ENCODE measurements at regions not wholly inside any gene's neighbourhood (a gene's known extent, or its start where the extent isn't known, plus 50 kb on each side); places are given as distances from the start of the nearest gene placed in this dataset.

- Histone ChIP-seq H3K4me3 (ENCODE audit: low read depth in 1 of 3, low read length in 3 of 3) (no peak overlapping the region), H3K9me3 (ENCODE audit: control insufficient read depth in 2 of 2, insufficient read depth in 1 of 2, low read depth in 1 of 2, low read length in 1 of 2) (peaks cover 0 to 3% of the 10 kb centered on the region in 2 donors), H3K36me3 (ENCODE audit: control insufficient read depth in 3 of 3, insufficient read depth in 2 of 3, low read depth in 1 of 3, low read length in 3 of 3) (no peaks in the 10 kb centered on the region), H3K4me1 (ENCODE audit: control insufficient read depth in 3 of 3, insufficient read depth in 2 of 3, low read depth in 1 of 3, low read length in 2 of 3) (no peaks in the 10 kb centered on the region), H3K27ac (ENCODE audit: low read depth in 1 of 3, low read length in 2 of 3) (no peak overlapping the region), H3K27me3 (ENCODE audit: control insufficient read depth in 3 of 3, insufficient read depth in 3 of 3, low read length in 3 of 3) (no peaks in the 10 kb centered on the region)
- no peak for FAIRE-seq
- WGBS, 3 donors = 52 to 67% (median 64%) methylated on average over 5 of the region's 5 CpGs
- no peak for DNase-seq
Measured at GRCh38 chr13:109468123-109468522, 318.3 kb downstream of the IRS2 start.

- peaks cover 0 to 3% of the 10 kb centered on the region in 2 donors for H3K9me3 ChIP-seq (ENCODE audit: control insufficient read depth in 2 of 2, insufficient read depth in 1 of 2, low read depth in 1 of 2, low read length in 1 of 2)
- H3K4me1 ChIP-seq (ENCODE audit: control insufficient read depth in 3 of 3, insufficient read depth in 2 of 3, low read depth in 1 of 3, low read length in 2 of 3) = no peaks in the 10 kb centered on the region
- no peaks in the 10 kb centered on the region for H3K36me3 ChIP-seq (ENCODE audit: control insufficient read depth in 3 of 3, insufficient read depth in 2 of 3, low read depth in 1 of 3, low read length in 3 of 3)
- no peak overlapping the region for H3K27ac ChIP-seq (ENCODE audit: low read depth in 1 of 3, low read length in 2 of 3)
- WGBS, 3 donors = 7 to 66% (median 8%) methylated on average over 2 of the region's 2 CpGs
- no peak overlapping the region for H3K4me3 ChIP-seq (ENCODE audit: low read depth in 1 of 3, low read length in 3 of 3)
- H3K27me3 ChIP-seq (ENCODE audit: control insufficient read depth in 3 of 3, insufficient read depth in 3 of 3, low read length in 3 of 3) = no peaks in the 10 kb centered on the region
- FAIRE-seq (no peak), DNase-seq (no peak)
Measured at GRCh38 chr13:109465148-109465547, 321.2 kb downstream of the IRS2 start.

- Histone ChIP-seq H3K36me3 (ENCODE audit: control insufficient read depth in 3 of 3, insufficient read depth in 2 of 3, low read depth in 1 of 3, low read length in 3 of 3) (no peaks in the 10 kb centered on the region), H3K27me3 (ENCODE audit: control insufficient read depth in 3 of 3, insufficient read depth in 3 of 3, low read length in 3 of 3) (no peaks in the 10 kb centered on the region), H3K27ac (ENCODE audit: low read depth in 1 of 3, low read length in 2 of 3) (no peak overlapping the region), H3K4me1 (ENCODE audit: control insufficient read depth in 3 of 3, insufficient read depth in 2 of 3, low read depth in 1 of 3, low read length in 2 of 3) (no peaks in the 10 kb centered on the region), H3K9me3 (ENCODE audit: control insufficient read depth in 2 of 2, insufficient read depth in 1 of 2, low read depth in 1 of 2, low read length in 1 of 2) (peaks cover 0 to 6% of the 10 kb centered on the region in 2 donors), H3K4me3 (ENCODE audit: low read depth in 1 of 3, low read length in 3 of 3) (no peak overlapping the region)
- DNase-seq (no peak), FAIRE-seq (no peak)
- WGBS, 3 donors = 71 to 91% (median 82%) methylated on average over 4 of the region's 4 CpGs
Measured at GRCh38 chr13:109454167-109454917, 332.0 kb downstream of the IRS2 start.

GRCh38 chr13:109451726-109452125, 334.7 kb downstream of the IRS2 start:
- no peak overlapping the region for H3K4me3 ChIP-seq (ENCODE audit: low read depth in 1 of 3, low read length in 3 of 3)
- 58 to 67% (median 59%) methylated on average over 2 of the region's 2 CpGs for WGBS, 3 donors

GRCh38 chr13:109448629-109449028, 337.8 kb downstream of the IRS2 start:
- Histone ChIP-seq H3K36me3 (ENCODE audit: control insufficient read depth in 3 of 3, insufficient read depth in 2 of 3, low read depth in 1 of 3, low read length in 3 of 3) (no peaks in the 10 kb centered on the region), H3K4me1 (ENCODE audit: control insufficient read depth in 3 of 3, insufficient read depth in 2 of 3, low read depth in 1 of 3, low read length in 2 of 3) (no peaks in the 10 kb centered on the region), H3K27ac (ENCODE audit: low read depth in 1 of 3, low read length in 2 of 3) (no peak overlapping the region), H3K9me3 (ENCODE audit: control insufficient read depth in 2 of 2, insufficient read depth in 1 of 2, low read depth in 1 of 2, low read length in 1 of 2) (peaks cover 0 to 6% of the 10 kb centered on the region in 2 donors), H3K4me3 (ENCODE audit: low read depth in 1 of 3, low read length in 3 of 3) (no peak overlapping the region), H3K27me3 (ENCODE audit: control insufficient read depth in 3 of 3, insufficient read depth in 3 of 3, low read length in 3 of 3) (no peaks in the 10 kb centered on the region)
- no peak for FAIRE-seq
- WGBS, 3 donors = 82 to 90% (median 89%) methylated on average over 8 of the region's 8 CpGs
- no peak for DNase-seq

More at GRCh38 chr13:109451726-109452125, 334.7 kb downstream of the IRS2 start:
- Histone ChIP-seq H3K9me3 (ENCODE audit: control insufficient read depth in 2 of 2, insufficient read depth in 1 of 2, low read depth in 1 of 2, low read length in 1 of 2) (peaks cover 0 to 6% of the 10 kb centered on the region in 2 donors), H3K36me3 (ENCODE audit: control insufficient read depth in 3 of 3, insufficient read depth in 2 of 3, low read depth in 1 of 3, low read length in 3 of 3) (no peaks in the 10 kb centered on the region), H3K27me3 (ENCODE audit: control insufficient read depth in 3 of 3, insufficient read depth in 3 of 3, low read length in 3 of 3) (no peaks in the 10 kb centered on the region), H3K4me1 (ENCODE audit: control insufficient read depth in 3 of 3, insufficient read depth in 2 of 3, low read depth in 1 of 3, low read length in 2 of 3) (no peaks in the 10 kb centered on the region), H3K27ac (ENCODE audit: low read depth in 1 of 3, low read length in 2 of 3) (no peak overlapping the region)
- no peak for DNase-seq
- no peak for FAIRE-seq

GRCh38 chr13:109447667-109448066, 338.7 kb downstream of the IRS2 start:
- FAIRE-seq (no peak), DNase-seq (no peak)
- H3K36me3 ChIP-seq (ENCODE audit: control insufficient read depth in 3 of 3, insufficient read depth in 2 of 3, low read depth in 1 of 3, low read length in 3 of 3) = no peaks in the 10 kb centered on the region
- 70 to 84% (median 76%) methylated on average over 4 of the region's 4 CpGs for WGBS, 3 donors
- no peak overlapping the region for H3K27ac ChIP-seq (ENCODE audit: low read depth in 1 of 3, low read length in 2 of 3)
- no peaks in the 10 kb centered on the region for H3K4me1 ChIP-seq (ENCODE audit: control insufficient read depth in 3 of 3, insufficient read depth in 2 of 3, low read depth in 1 of 3, low read length in 2 of 3)
- H3K9me3 ChIP-seq (ENCODE audit: control insufficient read depth in 2 of 2, insufficient read depth in 1 of 2, low read depth in 1 of 2, low read length in 1 of 2) = no peaks in the 10 kb centered on the region
- no peaks in the 10 kb centered on the region for H3K27me3 ChIP-seq (ENCODE audit: control insufficient read depth in 3 of 3, insufficient read depth in 3 of 3, low read length in 3 of 3)
- no peak overlapping the region for H3K4me3 ChIP-seq (ENCODE audit: low read depth in 1 of 3, low read length in 3 of 3)

GRCh38 chr13:109440320-109440719, 346.1 kb downstream of the IRS2 start:
- no peak overlapping the region for H3K27ac ChIP-seq (ENCODE audit: low read depth in 1 of 3, low read length in 2 of 3)
- no peak for FAIRE-seq
- H3K27me3 ChIP-seq (ENCODE audit: control insufficient read depth in 3 of 3, insufficient read depth in 3 of 3, low read length in 3 of 3) = no peaks in the 10 kb centered on the region
- no peak for DNase-seq
- peaks cover 0 to 3% (median 0%) of the 10 kb centered on the region in 3 donors for H3K4me1 ChIP-seq (ENCODE audit: control insufficient read depth in 3 of 3, insufficient read depth in 2 of 3, low read depth in 1 of 3, low read length in 2 of 3)
- H3K4me3 ChIP-seq (ENCODE audit: low read depth in 1 of 3, low read length in 3 of 3) = no peak overlapping the region
- WGBS, 3 donors = 80 to 86% (median 82%) methylated on average over 4 of the region's 4 CpGs
- no peaks in the 10 kb centered on the region for H3K36me3 ChIP-seq (ENCODE audit: control insufficient read depth in 3 of 3, insufficient read depth in 2 of 3, low read depth in 1 of 3, low read length in 3 of 3)
- H3K9me3 ChIP-seq (ENCODE audit: control insufficient read depth in 2 of 2, insufficient read depth in 1 of 2, low read depth in 1 of 2, low read length in 1 of 2) = no peaks in the 10 kb centered on the region

GRCh38 chr13:109439813-109440212, 346.6 kb downstream of the IRS2 start:
- 90 to 94% (median 91%) methylated on average over 6 of the region's 6 CpGs for WGBS, 3 donors
- peaks cover 0 to 3% (median 0%) of the 10 kb centered on the region in 3 donors for H3K4me1 ChIP-seq (ENCODE audit: control insufficient read depth in 3 of 3, insufficient read depth in 2 of 3, low read depth in 1 of 3, low read length in 2 of 3)
- no peaks in the 10 kb centered on the region for H3K27me3 ChIP-seq (ENCODE audit: control insufficient read depth in 3 of 3, insufficient read depth in 3 of 3, low read length in 3 of 3)
- no peaks in the 10 kb centered on the region for H3K36me3 ChIP-seq (ENCODE audit: control insufficient read depth in 3 of 3, insufficient read depth in 2 of 3, low read depth in 1 of 3, low read length in 3 of 3)
- no peak overlapping the region for H3K4me3 ChIP-seq (ENCODE audit: low read depth in 1 of 3, low read length in 3 of 3)
- H3K9me3 ChIP-seq (ENCODE audit: control insufficient read depth in 2 of 2, insufficient read depth in 1 of 2, low read depth in 1 of 2, low read length in 1 of 2) = no peaks in the 10 kb centered on the region
- no peak overlapping the region for H3K27ac ChIP-seq (ENCODE audit: low read depth in 1 of 3, low read length in 2 of 3)
- DNase-seq (no peak), FAIRE-seq (no peak)

GRCh38 chr13:109436841-109437240, 349.5 kb downstream of the IRS2 start:
- 78 to 84% (median 81%) methylated on average over 2 of the region's 2 CpGs for WGBS, 3 donors
- Histone ChIP-seq H3K4me1 (ENCODE audit: control insufficient read depth in 3 of 3, insufficient read depth in 2 of 3, low read depth in 1 of 3, low read length in 2 of 3) (peaks cover 0 to 3% (median 0%) of the 10 kb centered on the region in 3 donors), H3K36me3 (ENCODE audit: control insufficient read depth in 3 of 3, insufficient read depth in 2 of 3, low read depth in 1 of 3, low read length in 3 of 3) (no peaks in the 10 kb centered on the region), H3K27me3 (ENCODE audit: control insufficient read depth in 3 of 3, insufficient read depth in 3 of 3, low read length in 3 of 3) (no peaks in the 10 kb centered on the region), H3K4me3 (ENCODE audit: low read depth in 1 of 3, low read length in 3 of 3) (no peak overlapping the region), H3K27ac (ENCODE audit: low read depth in 1 of 3, low read length in 2 of 3) (no peak overlapping the region), H3K9me3 (ENCODE audit: control insufficient read depth in 2 of 2, insufficient read depth in 1 of 2, low read depth in 1 of 2, low read length in 1 of 2) (peaks cover 2 to 11% of the 10 kb centered on the region in 2 donors)
- DNase-seq (no peak), FAIRE-seq (no peak)

All from small intestine (tissue), 7 donors.